ENCODE measurements at regions not wholly inside any gene's neighbourhood (a gene's known extent, or its start where the extent isn't known, plus 50 kb on each side); places are given as distances from the start of the nearest gene placed in this dataset.

GRCh38 chr20:40443753-40444152 is 245.3 kb downstream of the MAFB start:
- Histone ChIP-seq H4K20me1 (ENCODE audit: control insufficient read depth, insufficient read depth, low read depth, low read length) (no peaks in the 10 kb centered on the region), H3F3A (ENCODE audit: control insufficient read depth, insufficient read depth) (no peaks in the 10 kb centered on the region)
- TF ChIP-seq CTCF (IDR thresholded peaks at IDR 0.05; ENCODE audit: low read depth, low read length, poor library complexity, severe bottlenecking) (no peak), EZH2phosphoT487 (IDR thresholded peaks at IDR 0.05; ENCODE audit: borderline replicate concordance, low read length) (no peak)

GRCh38 chr20:40442181-40442963 is 246.7 kb downstream of the MAFB start:
- no peaks in the 10 kb centered on the region for H3K27me3 ChIP-seq (ENCODE audit: control insufficient read depth, low read length)
- H3K27ac ChIP-seq (ENCODE audit: low read depth, low read length): no peak overlapping the region
- H3K4me3 ChIP-seq (ENCODE audit: low read length): no peak overlapping the region
- H3K9me3 ChIP-seq (ENCODE audit: control insufficient read depth, insufficient read depth, low read length): no peaks in the 10 kb centered on the region
- H3K36me3 ChIP-seq (ENCODE audit: control insufficient read depth, low read length): no peaks in the 10 kb centered on the region
- H4K20me1 ChIP-seq (ENCODE audit: control insufficient read depth, insufficient read depth, low read depth, low read length): no peaks in the 10 kb centered on the region
- TF ChIP-seq CTCF (IDR thresholded peaks at IDR 0.05; ENCODE audit: low read depth, low read length, poor library complexity, severe bottlenecking): no peak
- TF ChIP-seq EZH2phosphoT487 (IDR thresholded peaks at IDR 0.05; ENCODE audit: borderline replicate concordance, low read length): no peak
- H3K9me2 ChIP-seq (replicated peaks; ENCODE audit: control insufficient read depth, low read length): no peaks in the 10 kb centered on the region
- no peak overlapping the region for H3K4me2 ChIP-seq (ENCODE audit: low read length)
- H3K79me2 ChIP-seq (ENCODE audit: control insufficient read depth, low read length): no peaks in the 10 kb centered on the region
- no peaks in the 10 kb centered on the region for H3F3A ChIP-seq (ENCODE audit: control insufficient read depth, insufficient read depth)
- H3K4me1 ChIP-seq (ENCODE audit: control insufficient read depth, low read length): no peaks in the 10 kb centered on the region

More at GRCh38 chr20:40443753-40444152, 245.3 kb downstream of the MAFB start:
- Histone ChIP-seq H3K9me2 (replicated peaks; ENCODE audit: control insufficient read depth, low read length) (no peaks in the 10 kb centered on the region), H3K4me1 (ENCODE audit: control insufficient read depth, low read length) (no peaks in the 10 kb centered on the region), H3K4me2 (ENCODE audit: low read length) (no peak overlapping the region), H3K9me3 (ENCODE audit: control insufficient read depth, insufficient read depth, low read length) (no peaks in the 10 kb centered on the region), H3K27me3 (ENCODE audit: control insufficient read depth, low read length) (no peaks in the 10 kb centered on the region), H3K4me3 (ENCODE audit: low read length) (no peak overlapping the region), H3K36me3 (ENCODE audit: control insufficient read depth, low read length) (no peaks in the 10 kb centered on the region), H3K27ac (ENCODE audit: low read depth, low read length) (no peak overlapping the region), H3K79me2 (ENCODE audit: control insufficient read depth, low read length) (no peaks in the 10 kb centered on the region)

- Histone ChIP-seq H3K4me1 (ENCODE audit: control insufficient read depth, low read length) (no peaks in the 10 kb centered on the region), H3K9me2 (replicated peaks; ENCODE audit: control insufficient read depth, low read length) (no peaks in the 10 kb centered on the region), H3K4me2 (ENCODE audit: low read length) (no peak overlapping the region), H4K20me1 (ENCODE audit: control insufficient read depth, insufficient read depth, low read depth, low read length) (no peaks in the 10 kb centered on the region), H3K36me3 (ENCODE audit: control insufficient read depth, low read length) (no peaks in the 10 kb centered on the region), H3K79me2 (ENCODE audit: control insufficient read depth, low read length) (no peaks in the 10 kb centered on the region), H3K4me3 (ENCODE audit: low read length) (no peak overlapping the region), H3K27ac (ENCODE audit: low read depth, low read length) (no peak overlapping the region), H3K27me3 (ENCODE audit: control insufficient read depth, low read length) (no peaks in the 10 kb centered on the region), H3K9me3 (ENCODE audit: control insufficient read depth, insufficient read depth, low read length) (no peaks in the 10 kb centered on the region), H3F3A (ENCODE audit: control insufficient read depth, insufficient read depth) (no peaks in the 10 kb centered on the region)
- TF ChIP-seq CTCF (IDR thresholded peaks at IDR 0.05; ENCODE audit: low read depth, low read length, poor library complexity, severe bottlenecking) (no peak), EZH2phosphoT487 (IDR thresholded peaks at IDR 0.05; ENCODE audit: borderline replicate concordance, low read length) (no peak)
These were observed 247.3 kb downstream of the MAFB start for GRCh38 chr20:40441771-40442170.

Data from DOHH2 (cell line).